HEK293 (cell line): ENCODE measurements at regions not wholly inside any gene's neighbourhood (a gene's known extent, or its start where the extent isn't known, plus 50 kb on each side); places are given as distances from the start of the nearest gene placed in this dataset.

Source experiments
- CTCF ChIA-PET: fragments of 350-600 bp; formaldehyde crosslinking; extraction: SDS; loops from one replicate; lab custom pipeline; 2021; ENCODE audit warnings: antibody characterized with exemption; lab: Yijun Ruan, JAX
- POLR2A ChIA-PET: fragments of 300-600 bp; formaldehyde crosslinking; extraction: SDS; loops from one replicate; lab custom pipeline; 2020; ENCODE audit warnings: antibody characterized with exemption, inconsistent platforms; lab: Yijun Ruan, JAX
- H3K27ac ChIP-seq: fragments of 200-500 bp; sonication (Bioruptor generic); 2 replicates; pipeline ENCODE4 v1.5.1; 2014; ENCODE audit warnings: low read depth, low read length, control low read depth, inconsistent platforms; ENCODE audit errors: extremely low read depth
- H3K36me3 ChIP-seq, 2 experiments: fragments of 200-500 bp in 1 of 2; sonication (Bioruptor generic) in 1 of 2; 1 replicate in 1 of 2; 2 replicates in 1 of 2; pipeline ENCODE4 v1.5.1; 2014 to 2017; ENCODE audit warnings: inconsistent platforms in 2 of 2, low read length in 2 of 2; ENCODE audit not compliant: control insufficient read depth in 2 of 2, insufficient read depth in 1 of 2
- H3K4me1 ChIP-seq: fragments of 200-500 bp; sonication (Bioruptor generic); 2 replicates; pipeline ENCODE4 v1.5.1; 2014; ENCODE audit warnings: mild to moderate bottlenecking, low read length, inconsistent platforms; ENCODE audit not compliant: control insufficient read depth, insufficient read depth
- H3K4me3 ChIP-seq: 2 replicates; pipeline ENCODE4 v1.5.1; 2011; ENCODE audit warnings: low read depth, mild to moderate bottlenecking, control low read depth, low read length, moderate library complexity
- H3K9me3 ChIP-seq: fragments of 200-500 bp; sonication (Bioruptor generic); 2 replicates; pipeline ENCODE4 v1.5.1; 2014; ENCODE audit warnings: low read depth, low read length, inconsistent platforms; ENCODE audit not compliant: control insufficient read depth, insufficient read depth
- BCL11B ChIP-seq: fragments of 450-650 bp; formaldehyde crosslinking; IDR thresholded peaks from 2 replicates; pipeline ENCODE4 v1.5.1; 2016; ENCODE audit warnings: low read depth, missing biosample characterization, missing genetic modification characterization
- GLI4 ChIP-seq: fragments of 450-650 bp; formaldehyde crosslinking; IDR thresholded peaks from 2 replicates; pipeline ENCODE4 v1.5.1; 2016; ENCODE audit warnings: missing biosample characterization, missing genetic modification characterization
- GLIS1 ChIP-seq: fragments of 450-650 bp; formaldehyde crosslinking; IDR thresholded peaks from 2 replicates; pipeline ENCODE4 v1.5.1; 2016; ENCODE audit warnings: missing biosample characterization, missing genetic modification characterization
- KLF8 ChIP-seq: fragments of 450-650 bp; formaldehyde crosslinking; IDR thresholded peaks from 2 replicates; pipeline ENCODE4 v1.5.1; 2016; ENCODE audit warnings: missing biosample characterization, missing genetic modification characterization
- PRDM1 ChIP-seq: fragments of 450-650 bp; formaldehyde crosslinking; IDR thresholded peaks from 2 replicates; pipeline ENCODE4; 2016; ENCODE audit warnings: missing biosample characterization, missing genetic modification characterization
- SETDB1 ChIP-seq: IDR thresholded peaks from one replicate; pipeline ENCODE4 v1.6.1; 2017; ENCODE audit warnings: mild to moderate bottlenecking, low read length, moderate library complexity, mixed read lengths; ENCODE audit not compliant: insufficient read length
- SP7 ChIP-seq: fragments of 450-650 bp; formaldehyde crosslinking; IDR thresholded peaks from 2 replicates; pipeline ENCODE4 v1.5.1; 2016; ENCODE audit warnings: missing biosample characterization, missing genetic modification characterization
- TRIM28 ChIP-seq: IDR thresholded peaks from 2 replicates; pipeline ENCODE4 v1.6.1; 2011; ENCODE audit warnings: low read length, control low read depth, borderline replicate concordance
- ZBTB8A ChIP-seq: fragments of 450-650 bp; formaldehyde crosslinking; IDR thresholded peaks from 2 replicates; pipeline ENCODE4 v1.5.1; 2016; ENCODE audit warnings: missing biosample characterization, missing genetic modification characterization
- ZFHX2 ChIP-seq: fragments of 450-650 bp; formaldehyde crosslinking; conservative IDR thresholded peaks from 2 replicates; pipeline ENCODE4 v1.5.1; 2016; ENCODE audit warnings: missing biosample characterization, missing genetic modification characterization
- ZFP3 ChIP-seq: fragments of 450-650 bp; formaldehyde crosslinking; IDR thresholded peaks from 2 replicates; pipeline ENCODE4 v1.5.1; 2016; ENCODE audit warnings: low read depth, missing biosample characterization, missing genetic modification characterization
- ZFP69B ChIP-seq: fragments of 450-650 bp; formaldehyde crosslinking; IDR thresholded peaks from 2 replicates; pipeline ENCODE4 v1.5.1; 2016; ENCODE audit warnings: missing biosample characterization, missing genetic modification characterization
- ZNF155 ChIP-seq: fragments of 450-650 bp; formaldehyde crosslinking; IDR thresholded peaks from 2 replicates; pipeline ENCODE4 v1.5.1; 2016; ENCODE audit warnings: missing biosample characterization, missing genetic modification characterization
- ZNF175 ChIP-seq: fragments of 450-650 bp; formaldehyde crosslinking; IDR thresholded peaks from 2 replicates; pipeline ENCODE4 v1.5.1; 2016; ENCODE audit warnings: missing biosample characterization, missing genetic modification characterization
- ZNF24 ChIP-seq: fragments of 450-650 bp; formaldehyde crosslinking; IDR thresholded peaks from 2 replicates; pipeline ENCODE4 v1.5.1; 2016; ENCODE audit warnings: missing biosample characterization, missing genetic modification characterization
- ZNF248 ChIP-seq: fragments of 450-650 bp; formaldehyde crosslinking; IDR thresholded peaks from 2 replicates; pipeline ENCODE4 v1.5.1; 2017; ENCODE audit warnings: missing biosample characterization, missing genetic modification characterization
- ZNF350 ChIP-seq: fragments of 450-650 bp; formaldehyde crosslinking; IDR thresholded peaks from 2 replicates; pipeline ENCODE4 v1.5.0; 2017; ENCODE audit warnings: missing biosample characterization, mild to moderate bottlenecking, missing genetic modification characterization
- ZNF426 ChIP-seq: fragments of 450-650 bp; formaldehyde crosslinking; IDR thresholded peaks from 2 replicates; pipeline ENCODE4 v1.5.1; 2017; ENCODE audit warnings: missing biosample characterization, missing genetic modification characterization, mild to moderate bottlenecking, inconsistent platforms, moderate library complexity
- ZNF501 ChIP-seq: fragments of 450-650 bp; formaldehyde crosslinking; IDR thresholded peaks from 2 replicates; pipeline ENCODE4 v1.5.1; 2016; ENCODE audit warnings: missing biosample characterization, missing genetic modification characterization
- ZNF518A ChIP-seq: fragments of 450-650 bp; formaldehyde crosslinking; conservative IDR thresholded peaks from 2 replicates; pipeline ENCODE4 v1.5.1; 2016; ENCODE audit warnings: low read depth, missing biosample characterization, missing genetic modification characterization
- ZNF530 ChIP-seq: fragments of 450-650 bp; formaldehyde crosslinking; IDR thresholded peaks from 2 replicates; pipeline ENCODE4 v1.5.1; 2016; ENCODE audit warnings: low read depth, missing biosample characterization, missing genetic modification characterization
- ZNF544 ChIP-seq: fragments of 450-650 bp; formaldehyde crosslinking; IDR thresholded peaks from 2 replicates; pipeline ENCODE4 v1.5.0; 2017; ENCODE audit warnings: missing biosample characterization, missing genetic modification characterization
- ZNF555 ChIP-seq: fragments of 450-650 bp; formaldehyde crosslinking; conservative IDR thresholded peaks from 2 replicates; pipeline ENCODE4 v1.5.1; 2017; ENCODE audit warnings: missing biosample characterization, mild to moderate bottlenecking, missing genetic modification characterization, inconsistent platforms
- ZNF701 ChIP-seq: fragments of 450-650 bp; formaldehyde crosslinking; IDR thresholded peaks from 2 replicates; pipeline ENCODE4 v1.5.1; 2016; ENCODE audit warnings: missing biosample characterization, missing genetic modification characterization
- ZNF791 ChIP-seq: fragments of 450-650 bp; formaldehyde crosslinking; IDR thresholded peaks from 2 replicates; pipeline ENCODE4 v1.5.1; 2016; ENCODE audit warnings: missing biosample characterization, missing genetic modification characterization
- ZSCAN23 ChIP-seq: fragments of 450-650 bp; formaldehyde crosslinking; IDR thresholded peaks from 2 replicates; pipeline ENCODE4 v1.5.1; 2016; ENCODE audit warnings: missing biosample characterization, missing genetic modification characterization

- TF ChIP-seq ZFP69B (tag by site-specific recombination) (no peak), ZNF24 (tag by site-specific recombination) (no peak), ZNF248 (tag by site-specific recombination) (no peak), ZSCAN23 (no peak), ZBTB8A (no peak)
Observed at GRCh38 chr3:118011910-118012309, 1022.7 kb downstream of the IGSF11 start (continued).

DNA sequence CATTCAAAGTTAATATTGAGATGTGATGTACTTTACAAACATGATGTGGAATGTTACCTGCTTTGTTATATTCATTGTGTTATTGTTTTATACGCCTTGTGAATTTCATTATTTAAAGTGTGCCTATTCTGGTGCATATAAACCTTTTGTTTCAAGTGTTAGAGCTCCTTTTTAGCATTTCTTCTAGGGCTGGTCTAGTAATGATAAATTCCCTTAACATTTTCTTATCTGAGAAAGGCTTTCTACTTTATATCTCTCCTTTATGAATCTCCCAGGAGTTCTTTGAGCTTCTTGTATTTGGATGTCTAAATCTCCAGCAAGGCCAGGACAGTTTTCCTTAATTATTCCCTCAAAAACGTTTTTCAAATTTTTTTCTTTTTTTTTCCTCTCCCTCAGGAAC is 1005.6 kb downstream of the IGSF11 start:
- CTCF ChIA-PET = no interaction called here
- no peaks in the 10 kb centered on the region for H3K9me3 ChIP-seq
- no peak overlapping the region for H3K27ac ChIP-seq
- no peaks in the 10 kb centered on the region for H3K36me3 ChIP-seq
- no peaks in the 10 kb centered on the region for H3K4me1 ChIP-seq
- H3K4me3 ChIP-seq = no peak overlapping the region
- POLR2A ChIA-PET = no interaction called here
- TF ChIP-seq SETDB1 (peak; percentile 88), ZNF175 (no peak)

DNA sequence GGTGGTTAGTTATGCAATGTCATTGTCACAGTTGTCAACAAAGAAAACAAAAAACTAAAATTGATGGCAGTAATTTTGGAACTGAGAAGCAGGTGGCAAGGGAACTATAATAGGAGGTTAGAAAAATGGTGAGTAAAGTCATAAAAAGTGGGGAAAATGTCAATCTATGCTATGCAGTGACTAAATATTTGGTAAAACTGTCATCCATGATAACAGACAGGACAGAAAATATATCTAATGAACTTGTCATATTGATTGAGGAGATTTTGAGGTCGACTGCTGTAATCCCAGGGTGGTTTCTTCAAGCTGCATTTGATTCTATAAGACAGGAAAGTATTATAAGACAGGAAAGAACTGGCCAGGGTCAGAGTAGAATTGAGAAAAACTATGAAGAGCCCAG is 998.4 kb downstream of the IGSF11 start:
- POLR2A ChIA-PET = no interaction called here
- Histone ChIP-seq H3K36me3 (no peaks in the 10 kb centered on the region), H3K4me3 (no peak overlapping the region), H3K27ac (no peak overlapping the region), H3K9me3 (no peaks in the 10 kb centered on the region), H3K4me1 (no peaks in the 10 kb centered on the region)
- CTCF ChIA-PET = no interaction called here
- TF ChIP-seq ZNF155 (no peak), ZNF544 (tag by site-specific recombination) (no peak), ZFP3 (tag by site-specific recombination) (no peak), ZNF501 (tag by site-specific recombination) (no peak)

- TF ChIP-seq ZFHX2 (tag by site-specific recombination) (no peak), GLI4 (no peak), PRDM1 (no peak), ZNF426 (tag by site-specific recombination) (no peak), KLF8 (tag by site-specific recombination) (no peak), BCL11B (no peak), ZNF350 (tag by site-specific recombination) (no peak)
- Histone ChIP-seq H3K36me3 (no peaks in the 10 kb centered on the region), H3K4me3 (no peak overlapping the region), H3K9me3 (no peaks in the 10 kb centered on the region), H3K4me1 (no peaks in the 10 kb centered on the region), H3K27ac (no peak overlapping the region)
- ChIA-PET CTCF (no interaction called here), POLR2A (no interaction called here)
Observed at GRCh38 chr3:118055381-118055780, 979.3 kb downstream of the IGSF11 start.

- Histone ChIP-seq H3K36me3 (no peaks in the 10 kb centered on the region), H3K4me3 (no peak overlapping the region), H3K4me1 (no peaks in the 10 kb centered on the region), H3K27ac (no peak overlapping the region), H3K9me3 (no peaks in the 10 kb centered on the region)
- POLR2A ChIA-PET = no interaction called here
- CTCF ChIA-PET = no interaction called here
- TF ChIP-seq GLIS1 (tag by site-specific recombination) (no peak), SP7 (tag by site-specific recombination) (no peak), TRIM28 (no peak), ZNF555 (tag by site-specific recombination) (no peak), ZNF701 (tag by site-specific recombination) (no peak), ZNF518A (no peak), ZNF530 (tag by site-specific recombination) (no peak), ZNF791 (tag by site-specific recombination) (no peak)
Observed at GRCh38 chr3:118057086-118057485, 977.6 kb downstream of the IGSF11 start.
